SU-DHL-6 (cell line): ENCODE measurements at regions not wholly inside any gene's neighbourhood (a gene's known extent, or its start where the extent isn't known, plus 50 kb on each side); places are given as distances from the start of the nearest gene placed in this dataset.

Source experiments
- H2AFZ ChIP-seq: fragments of 200-600 bp; sonication (generic); 2 replicates; pipeline ENCODE4 v1.6.1; 2014; ENCODE audit warnings: low read depth, mild to moderate bottlenecking, moderate library complexity, mixed read lengths, antibody characterized with exemption, low read length; ENCODE audit not compliant: severe bottlenecking
- H3F3A ChIP-seq: fragments of 200-600 bp; shearing (Covaris generic); 2 replicates; pipeline ENCODE4 v1.6.0; 2016; ENCODE audit warnings: antibody characterized with exemption, mild to moderate bottlenecking; ENCODE audit not compliant: insufficient read depth
- H3K27ac ChIP-seq: fragments of 200-600 bp; sonication (generic); 2 replicates; pipeline ENCODE4 v1.5.1; 2016; ENCODE audit warnings: low read depth, mild to moderate bottlenecking, low read length, moderate library complexity, mixed read lengths
- H3K27me3 ChIP-seq: fragments of 200-600 bp; sonication (generic), shearing (Covaris generic); 2 replicates; pipeline ENCODE4 v1.6.0; 2014; ENCODE audit warnings: mild to moderate bottlenecking, low read length
- H3K36me3 ChIP-seq: fragments of 200-600 bp; sonication (generic); 2 replicates; pipeline ENCODE4 v1.6.1; 2014; ENCODE audit warnings: mild to moderate bottlenecking, low read length, mixed read lengths
- H3K4me2 ChIP-seq: fragments of 300-600, 200-600 bp; shearing (Covaris generic), sonication (generic); 2 replicates; pipeline ENCODE4 v1.6.0; 2014; ENCODE audit warnings: low read length, low read depth, mild to moderate bottlenecking; ENCODE audit not compliant: poor library complexity, severe bottlenecking
- H3K4me3 ChIP-seq: fragments of 200-600 bp; sonication (generic); 2 replicates; pipeline ENCODE4 v1.5.1; 2014; ENCODE audit warnings: antibody characterized with exemption, low read length, mild to moderate bottlenecking, mixed read lengths; ENCODE audit not compliant: insufficient read depth, poor library complexity, severe bottlenecking
- H3K79me2 ChIP-seq: fragments of 200-600 bp; sonication (generic); 2 replicates; pipeline ENCODE4 v1.6.1; 2014; ENCODE audit warnings: mild to moderate bottlenecking, low read length, moderate library complexity; ENCODE audit not compliant: insufficient read depth
- H3K9ac ChIP-seq: fragments of 200-600 bp; sonication (generic); 2 replicates; pipeline ENCODE4 v1.7.0; 2014; ENCODE audit warnings: mild to moderate bottlenecking, low read length
- H3K9me2 ChIP-seq: fragments of 200-600 bp; sonication (generic); replicated peaks from 2 replicates; pipeline ENCODE4 v1.6.1; 2014; ENCODE audit warnings: low read length; ENCODE audit not compliant: insufficient read depth
- H3K9me3 ChIP-seq: fragments of 200-600 bp; sonication (generic); 2 replicates; pipeline ENCODE4 v1.6.1; 2014; ENCODE audit warnings: low read length, mixed read lengths; ENCODE audit not compliant: insufficient read depth
- H4K20me1 ChIP-seq: fragments of 200-600 bp; sonication (generic); 2 replicates; pipeline ENCODE4 v1.6.1; 2014; ENCODE audit warnings: low read depth, mild to moderate bottlenecking, antibody characterized with exemption, low read length, moderate library complexity, mixed read lengths
- EZH2phosphoT487 ChIP-seq: fragments of 200-600 bp; sonication (generic), shearing (Covaris generic); conservative IDR thresholded peaks from 2 replicates; pipeline ENCODE4 v1.6.1; 2018; ENCODE audit warnings: mild to moderate bottlenecking, antibody characterized with exemption, low read length, moderate library complexity, mixed read lengths
- TF ChIP-seq, protein P1 (sequence below): fragments of 200-600 bp; sonication (generic); IDR thresholded peaks from one replicate; pipeline ENCODE4 v1.5.1; 2017; ENCODE audit warnings: antibody characterized with exemption, mild to moderate bottlenecking, low read length, moderate library complexity; ENCODE audit not compliant: insufficient read depth, poor library complexity, severe bottlenecking

- H3F3A ChIP-seq: no peaks in the 10 kb centered on the region
- no peaks in the 10 kb centered on the region for H3K9me2 ChIP-seq
- TF ChIP-seq, protein P1, sequence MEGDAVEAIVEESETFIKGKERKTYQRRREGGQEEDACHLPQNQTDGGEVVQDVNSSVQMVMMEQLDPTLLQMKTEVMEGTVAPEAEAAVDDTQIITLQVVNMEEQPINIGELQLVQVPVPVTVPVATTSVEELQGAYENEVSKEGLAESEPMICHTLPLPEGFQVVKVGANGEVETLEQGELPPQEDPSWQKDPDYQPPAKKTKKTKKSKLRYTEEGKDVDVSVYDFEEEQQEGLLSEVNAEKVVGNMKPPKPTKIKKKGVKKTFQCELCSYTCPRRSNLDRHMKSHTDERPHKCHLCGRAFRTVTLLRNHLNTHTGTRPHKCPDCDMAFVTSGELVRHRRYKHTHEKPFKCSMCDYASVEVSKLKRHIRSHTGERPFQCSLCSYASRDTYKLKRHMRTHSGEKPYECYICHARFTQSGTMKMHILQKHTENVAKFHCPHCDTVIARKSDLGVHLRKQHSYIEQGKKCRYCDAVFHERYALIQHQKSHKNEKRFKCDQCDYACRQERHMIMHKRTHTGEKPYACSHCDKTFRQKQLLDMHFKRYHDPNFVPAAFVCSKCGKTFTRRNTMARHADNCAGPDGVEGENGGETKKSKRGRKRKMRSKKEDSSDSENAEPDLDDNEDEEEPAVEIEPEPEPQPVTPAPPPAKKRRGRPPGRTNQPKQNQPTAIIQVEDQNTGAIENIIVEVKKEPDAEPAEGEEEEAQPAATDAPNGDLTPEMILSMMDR: no peak
- TF ChIP-seq EZH2phosphoT487: no peak
- no peaks in the 10 kb centered on the region for H3K36me3 ChIP-seq
- H2AFZ ChIP-seq: no peak overlapping the region
- H3K27me3 ChIP-seq: no peaks in the 10 kb centered on the region
- no peaks in the 10 kb centered on the region for H3K9me3 ChIP-seq
- H3K9ac ChIP-seq: no peak overlapping the region
- H3K27ac ChIP-seq: no peak overlapping the region
- H3K79me2 ChIP-seq: no peaks in the 10 kb centered on the region
- H3K4me3 ChIP-seq: no peak overlapping the region
- H3K4me2 ChIP-seq: no peak overlapping the region
- no peaks in the 10 kb centered on the region for H4K20me1 ChIP-seq
Measured at GRCh38 chr15:25176991-25177954, 222.5 kb downstream of the SNRPN start.

GRCh38 chr15:25177955-25178801 is 223.4 kb downstream of the SNRPN start:
- Histone ChIP-seq H3K27me3 (no peaks in the 10 kb centered on the region), H3K79me2 (no peaks in the 10 kb centered on the region), H3K9ac (no peak overlapping the region), H3K27ac (no peak overlapping the region), H4K20me1 (no peaks in the 10 kb centered on the region), H3K9me3 (no peaks in the 10 kb centered on the region), H3K4me3 (no peak overlapping the region), H3K36me3 (no peaks in the 10 kb centered on the region), H3K4me2 (no peak overlapping the region), H2AFZ (no peak overlapping the region), H3K9me2 (no peaks in the 10 kb centered on the region), H3F3A (no peaks in the 10 kb centered on the region)
- TF ChIP-seq, protein P1: no peak
- TF ChIP-seq EZH2phosphoT487: no peak

DNA sequence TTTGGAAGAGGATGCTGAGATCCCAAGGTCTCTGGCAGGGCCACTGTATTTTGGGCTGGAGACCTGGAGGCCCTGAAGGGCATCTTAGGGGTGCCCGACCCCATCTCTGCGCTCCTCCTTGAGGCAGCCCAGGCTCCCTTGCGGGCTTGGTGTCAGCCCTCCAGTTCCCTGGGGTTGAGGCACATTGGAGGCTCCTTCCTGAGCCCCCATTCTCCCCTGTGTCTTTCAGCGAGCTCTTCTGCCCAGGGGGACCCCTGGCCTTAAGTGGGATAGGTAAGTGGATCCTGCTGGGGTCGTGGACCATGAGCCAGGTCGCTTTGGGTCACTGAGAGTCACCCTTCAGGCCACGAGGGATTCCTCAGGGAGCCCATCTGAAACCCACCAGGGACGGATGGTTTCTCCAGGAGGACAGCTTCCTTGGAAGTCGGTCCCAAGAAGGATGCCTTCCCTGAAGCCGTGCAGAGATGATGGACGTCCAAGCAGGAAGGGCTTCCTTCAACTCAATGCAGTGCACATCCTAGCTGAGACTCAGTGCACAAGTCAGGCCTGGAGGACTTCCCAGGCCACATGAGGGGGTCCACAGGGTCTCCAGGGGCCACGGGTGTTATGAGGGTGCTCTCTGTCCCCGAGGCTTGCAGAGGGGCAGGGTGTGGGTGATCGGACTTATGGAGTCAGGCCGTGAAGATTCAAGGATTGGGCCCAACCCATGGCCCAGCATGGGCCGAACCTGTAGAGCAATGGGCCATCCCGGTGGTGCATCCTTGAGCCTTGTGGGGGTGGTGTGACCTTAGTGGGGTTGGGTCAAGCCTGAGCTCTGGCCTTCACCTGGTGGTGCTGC is 224.3 kb downstream of the SNRPN start:
- no peak overlapping the region for H3K27ac ChIP-seq
- no peaks in the 10 kb centered on the region for H3K36me3 ChIP-seq
- no peak overlapping the region for H2AFZ ChIP-seq
- no peaks in the 10 kb centered on the region for H3F3A ChIP-seq
- H3K79me2 ChIP-seq: no peaks in the 10 kb centered on the region
- H3K9me2 ChIP-seq: no peaks in the 10 kb centered on the region
- no peaks in the 10 kb centered on the region for H3K9me3 ChIP-seq
- H3K4me2 ChIP-seq: no peak overlapping the region
- no peaks in the 10 kb centered on the region for H3K27me3 ChIP-seq
- TF ChIP-seq EZH2phosphoT487: no peak
- TF ChIP-seq, protein P1: no peak
- H3K9ac ChIP-seq: no peak overlapping the region
- H3K4me3 ChIP-seq: no peak overlapping the region
- no peaks in the 10 kb centered on the region for H4K20me1 ChIP-seq
